GM12874 (cell line): ENCODE measurements at regions not wholly inside any gene's neighbourhood (a gene's known extent, or its start where the extent isn't known, plus 50 kb on each side); places are given as distances from the start of the nearest gene placed in this dataset.

Source experiments
- TF ChIP-seq, protein P1 (sequence below): IDR thresholded peaks from 2 replicates; pipeline ENCODE4 v1.5.1; 2011; ENCODE audit warnings: low read depth, mild to moderate bottlenecking, control low read depth, low read length, moderate library complexity; ENCODE audit not compliant: insufficient read depth

- TF ChIP-seq, protein P1, sequence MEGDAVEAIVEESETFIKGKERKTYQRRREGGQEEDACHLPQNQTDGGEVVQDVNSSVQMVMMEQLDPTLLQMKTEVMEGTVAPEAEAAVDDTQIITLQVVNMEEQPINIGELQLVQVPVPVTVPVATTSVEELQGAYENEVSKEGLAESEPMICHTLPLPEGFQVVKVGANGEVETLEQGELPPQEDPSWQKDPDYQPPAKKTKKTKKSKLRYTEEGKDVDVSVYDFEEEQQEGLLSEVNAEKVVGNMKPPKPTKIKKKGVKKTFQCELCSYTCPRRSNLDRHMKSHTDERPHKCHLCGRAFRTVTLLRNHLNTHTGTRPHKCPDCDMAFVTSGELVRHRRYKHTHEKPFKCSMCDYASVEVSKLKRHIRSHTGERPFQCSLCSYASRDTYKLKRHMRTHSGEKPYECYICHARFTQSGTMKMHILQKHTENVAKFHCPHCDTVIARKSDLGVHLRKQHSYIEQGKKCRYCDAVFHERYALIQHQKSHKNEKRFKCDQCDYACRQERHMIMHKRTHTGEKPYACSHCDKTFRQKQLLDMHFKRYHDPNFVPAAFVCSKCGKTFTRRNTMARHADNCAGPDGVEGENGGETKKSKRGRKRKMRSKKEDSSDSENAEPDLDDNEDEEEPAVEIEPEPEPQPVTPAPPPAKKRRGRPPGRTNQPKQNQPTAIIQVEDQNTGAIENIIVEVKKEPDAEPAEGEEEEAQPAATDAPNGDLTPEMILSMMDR = no peak
Measured at GRCh38 chr6:8546496-8546895, 111.2 kb upstream of the SLC35B3 start.

GRCh38 chr6:8545336-8545735 is 110.0 kb upstream of the SLC35B3 start:
- TF ChIP-seq, protein P1 = no peak

DNA sequence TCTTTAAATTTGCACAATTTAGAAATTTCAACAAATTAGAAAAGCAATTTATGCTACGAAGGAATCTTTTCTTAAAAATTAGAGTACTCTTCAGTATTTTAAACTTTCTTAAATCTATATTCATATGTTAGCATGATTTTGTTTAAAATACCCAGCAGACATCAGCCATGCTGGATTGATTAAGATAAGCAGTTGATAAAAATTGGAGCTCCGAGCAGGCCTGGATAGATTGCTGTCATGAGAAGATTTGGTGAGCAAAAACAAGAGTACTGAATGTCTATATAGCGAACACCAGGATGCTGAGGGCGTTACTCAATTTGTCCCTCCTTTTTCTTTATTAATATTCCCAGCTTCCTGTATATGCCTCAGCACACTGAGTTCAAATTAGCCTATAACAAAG is 108.4 kb upstream of the SLC35B3 start:
- TF ChIP-seq, protein P1 = no peak

- TF ChIP-seq, protein P1 = no peak
Measured at GRCh38 chr6:8539453-8539852, 104.1 kb upstream of the SLC35B3 start.

DNA sequence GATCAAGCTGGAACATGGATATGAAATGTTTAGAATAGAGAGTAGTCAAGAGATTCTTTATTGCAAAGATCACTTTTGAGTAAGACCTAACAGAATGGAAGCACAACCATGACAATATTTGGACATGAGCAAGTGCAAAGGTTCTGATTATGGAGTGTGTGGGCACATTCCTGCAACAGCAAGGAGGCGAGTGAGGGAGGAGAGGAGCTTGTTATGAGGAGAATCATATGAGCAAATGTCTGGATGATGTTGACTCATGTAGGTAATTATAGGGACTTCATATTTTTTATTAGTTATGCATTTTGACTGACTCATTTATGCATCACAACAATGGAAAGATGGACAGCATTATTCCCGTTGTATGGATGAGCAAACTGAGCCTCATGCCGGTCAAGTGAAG is 100.8 kb upstream of the SLC35B3 start:
- TF ChIP-seq, protein P1 = no peak

DNA sequence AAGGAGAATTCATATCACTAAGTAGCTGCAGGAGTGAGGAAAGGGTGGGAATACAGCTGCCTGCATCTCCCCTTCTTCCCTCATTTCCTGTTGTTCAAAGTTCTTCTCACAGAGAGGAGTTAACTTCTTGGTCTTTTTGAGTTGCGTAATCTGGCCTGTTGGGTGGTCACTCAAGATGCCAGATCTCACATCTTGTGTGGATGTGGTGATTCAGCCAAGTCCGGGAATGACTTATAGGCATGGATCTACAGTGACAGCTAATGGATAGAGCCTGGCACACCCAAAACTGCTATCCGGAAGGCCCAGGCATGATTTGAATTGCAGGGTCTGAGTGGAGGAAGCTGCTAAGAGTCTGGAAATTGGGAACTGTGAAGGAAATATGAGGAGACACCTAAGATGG is 100.2 kb upstream of the SLC35B3 start:
- TF ChIP-seq, protein P1 = no peak

GRCh38 chr6:8530785-8531435 is 95.6 kb upstream of the SLC35B3 start:
- TF ChIP-seq, protein P1 = no peak

DNA sequence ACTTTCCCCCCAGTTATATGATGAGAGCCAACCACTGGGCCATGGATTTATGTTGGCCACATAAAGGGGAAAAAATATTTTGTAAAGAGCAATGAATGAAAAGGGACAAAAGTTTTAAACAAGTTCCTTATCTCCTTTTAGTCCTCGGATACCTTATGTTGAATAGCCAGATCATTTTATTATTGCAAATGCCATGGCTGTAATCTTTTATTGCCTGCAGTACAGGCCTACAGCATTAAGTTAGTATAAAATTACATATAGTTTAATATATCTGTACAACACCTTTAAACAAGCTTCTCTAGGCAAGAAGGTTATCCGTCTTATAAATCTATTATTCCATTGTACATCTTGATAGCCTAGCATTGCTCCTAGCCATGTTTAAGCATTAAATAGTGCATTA is 93.9 kb upstream of the SLC35B3 start:
- TF ChIP-seq, protein P1 = no peak
